ENCODE measurements at regions not wholly inside any gene's neighbourhood (a gene's known extent, or its start where the extent isn't known, plus 50 kb on each side); places are given as distances from the start of the nearest gene placed in this dataset.

- no peak for DNase-seq (ENCODE audit: low read depth in 4 of 4, low spot score in 1 of 4)
Observed at GRCh38 chr4:155564880-155565279, 101.8 kb upstream of the GUCY1A1 start.

GRCh38 chr4:155564086-155564485 is 102.6 kb upstream of the GUCY1A1 start:
- DNase-seq (ENCODE audit: low read depth in 4 of 4, low spot score in 1 of 4), result no peak

- DNase-seq (ENCODE audit: low read depth in 4 of 4, low spot score in 1 of 4), result no peak
Observed at GRCh38 chr4:155559915-155560314, 106.7 kb upstream of the GUCY1A1 start.

GRCh38 chr4:155552180-155552579 is 114.5 kb upstream of the GUCY1A1 start:
- no peak for DNase-seq (ENCODE audit: low read depth in 4 of 4, low spot score in 1 of 4)

GRCh38 chr4:155548173-155548572 is 118.5 kb upstream of the GUCY1A1 start:
- DNase-seq (ENCODE audit: low read depth in 4 of 4, low spot score in 1 of 4), result no peak

GRCh38 chr4:155546451-155546850 is 120.2 kb upstream of the GUCY1A1 start:
- DNase-seq (ENCODE audit: low read depth in 4 of 4, low spot score in 1 of 4), result no peak

GRCh38 chr4:155545456-155545855 is 121.2 kb upstream of the GUCY1A1 start:
- DNase-seq (ENCODE audit: low read depth in 4 of 4, low spot score in 1 of 4), result no peak

- no peak for DNase-seq (ENCODE audit: low read depth in 4 of 4, low spot score in 1 of 4)
Observed at GRCh38 chr4:155544547-155544946, 122.1 kb upstream of the GUCY1A1 start.

- DNase-seq (ENCODE audit: low read depth in 4 of 4, low spot score in 1 of 4), result no peak
Observed at GRCh38 chr4:155543126-155543765, 123.4 kb upstream of the GUCY1A1 start.

- no peak for DNase-seq (ENCODE audit: low read depth in 4 of 4, low spot score in 1 of 4)
Observed at GRCh38 chr4:155542415-155542814, 124.2 kb upstream of the GUCY1A1 start.

GRCh38 chr4:155541716-155542115 is 124.9 kb upstream of the GUCY1A1 start:
- DNase-seq (ENCODE audit: low read depth in 4 of 4, low spot score in 1 of 4), result no peak

GRCh38 chr4:155540698-155541097 is 126.0 kb upstream of the GUCY1A1 start:
- no peak for DNase-seq (ENCODE audit: low read depth in 4 of 4, low spot score in 1 of 4)

- no peak for DNase-seq (ENCODE audit: low read depth in 4 of 4, low spot score in 1 of 4)
Observed at GRCh38 chr4:155539746-155540145, 126.9 kb upstream of the GUCY1A1 start.

GRCh38 chr4:155535802-155536454 is 130.7 kb upstream of the GUCY1A1 start:
- no peak for DNase-seq (ENCODE audit: low read depth in 4 of 4, low spot score in 1 of 4)

- DNase-seq (ENCODE audit: low read depth in 4 of 4, low spot score in 1 of 4), result no peak
Observed at GRCh38 chr4:155532373-155533085, 134.1 kb upstream of the GUCY1A1 start.

GRCh38 chr4:155530857-155531256 is 135.8 kb upstream of the GUCY1A1 start:
- no peak for DNase-seq (ENCODE audit: low read depth in 4 of 4, low spot score in 1 of 4)

- DNase-seq (ENCODE audit: low read depth in 4 of 4, low spot score in 1 of 4), result no peak
Observed at GRCh38 chr4:155530290-155530689, 136.4 kb upstream of the GUCY1A1 start.

- no peak for DNase-seq (ENCODE audit: low read depth in 4 of 4, low spot score in 1 of 4)
Observed at GRCh38 chr4:155529716-155530115, 136.9 kb upstream of the GUCY1A1 start.

GRCh38 chr4:155529272-155529671 is 137.4 kb upstream of the GUCY1A1 start:
- DNase-seq (ENCODE audit: low read depth in 4 of 4, low spot score in 1 of 4), result no peak

- DNase-seq (ENCODE audit: low read depth in 4 of 4, low spot score in 1 of 4), result no peak
Observed at GRCh38 chr4:155526452-155527169, 140.0 kb upstream of the GUCY1A1 start.

- DNase-seq (ENCODE audit: low read depth in 4 of 4, low spot score in 1 of 4), result no peak
Observed at GRCh38 chr4:155524926-155525455, 141.7 kb upstream of the GUCY1A1 start.

Data from stimulated activated CD4-positive, alpha-beta T cell treated with anti-CD3 and anti-CD28 coated beads, Interleukin-1b, Interleukin-23, amount 100 ng/mL, for 24 hours (primary cell).